Activated T-cell treated with anti-CD3 and anti-CD28 coated beads for 48 hours (primary cell): ENCODE measurements at regions not wholly inside any gene's neighbourhood (a gene's known extent, or its start where the extent isn't known, plus 50 kb on each side); places are given as distances from the start of the nearest gene placed in this dataset.
"Not testable (repeated sequence)": the region's sequence is repeated elsewhere in the genome, so short reads cannot be mapped to it uniquely, and the experiment has no call there.

Experiments used
- DNase-seq: peaks from one replicate; pipeline ENCODE4 v3.0.0-alpha.2; 2020; ENCODE audit warnings: low read depth

DNA sequence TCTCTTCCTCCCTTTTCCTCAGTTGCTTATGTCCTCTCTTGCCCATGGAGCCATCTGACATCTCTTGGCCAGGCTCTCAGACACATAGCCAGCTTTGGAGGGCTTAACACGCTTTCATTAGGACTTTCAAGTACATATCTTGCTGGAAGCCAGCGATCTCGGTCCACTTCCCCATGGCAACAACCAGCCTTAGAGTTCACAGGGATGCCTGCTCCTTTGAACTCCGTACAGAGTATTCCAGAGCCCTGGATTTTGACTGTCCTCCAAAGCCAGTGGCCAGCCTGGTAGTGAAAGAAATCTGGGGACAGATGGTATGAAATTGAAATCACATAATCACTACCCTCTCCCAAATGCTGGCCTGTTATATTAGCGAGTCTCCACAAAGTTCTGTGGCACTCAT, 370.5 kb upstream of the NPVF start:
- no peak for DNase-seq

DNA sequence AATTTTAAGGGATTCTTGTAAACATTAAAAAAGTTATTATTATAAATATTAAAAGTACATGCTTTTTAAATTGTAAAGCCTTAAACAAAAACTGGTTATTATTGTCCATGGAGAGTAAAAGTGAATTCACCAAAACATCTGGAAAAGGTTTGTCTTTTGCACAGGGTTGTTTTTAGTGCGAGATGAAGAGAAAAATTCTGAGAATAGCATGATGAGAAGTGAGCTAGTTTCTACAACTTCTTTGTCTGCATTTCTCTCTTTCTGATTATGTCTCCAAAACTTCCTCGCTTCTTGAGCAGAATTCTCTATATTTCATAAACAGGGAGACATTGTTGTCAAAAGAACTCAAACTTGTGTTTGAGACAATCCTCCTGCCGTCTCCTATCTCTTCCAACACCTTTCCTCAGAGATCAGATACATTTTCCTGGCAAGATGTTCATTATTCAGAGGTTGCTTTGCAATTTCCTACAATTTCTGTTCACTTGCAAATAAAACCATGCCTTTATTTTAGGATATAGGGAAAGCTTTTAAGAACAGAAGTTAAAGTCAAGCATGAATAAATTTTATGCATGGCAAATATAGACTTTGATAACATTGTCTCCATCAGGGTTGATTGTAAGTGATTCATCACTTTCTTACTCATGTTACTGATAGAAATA, 372.1 kb upstream of the NPVF start:
- DNase-seq = no peak

- DNase-seq = not testable (repeated sequence)
Observed at GRCh38 chr7:25602730-25603426, 374.6 kb upstream of the NPVF start.

DNA sequence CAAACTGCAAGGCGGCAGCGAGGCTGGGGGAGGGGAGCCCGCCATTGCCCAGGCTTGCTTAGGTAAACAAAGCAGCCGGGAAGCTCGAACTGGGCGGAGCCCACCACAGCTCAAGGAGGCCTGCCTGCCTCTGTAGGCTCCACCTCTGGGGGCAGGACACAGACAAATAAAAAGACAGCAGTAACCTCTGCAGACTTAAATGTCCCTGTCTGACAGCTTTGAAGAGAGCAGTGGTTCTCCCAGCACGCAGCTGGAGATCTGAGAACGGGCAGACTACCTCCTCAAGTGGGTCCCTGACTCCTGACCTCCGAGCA, 375.1 kb upstream of the NPVF start:
- DNase-seq = not testable (repeated sequence)

DNA sequence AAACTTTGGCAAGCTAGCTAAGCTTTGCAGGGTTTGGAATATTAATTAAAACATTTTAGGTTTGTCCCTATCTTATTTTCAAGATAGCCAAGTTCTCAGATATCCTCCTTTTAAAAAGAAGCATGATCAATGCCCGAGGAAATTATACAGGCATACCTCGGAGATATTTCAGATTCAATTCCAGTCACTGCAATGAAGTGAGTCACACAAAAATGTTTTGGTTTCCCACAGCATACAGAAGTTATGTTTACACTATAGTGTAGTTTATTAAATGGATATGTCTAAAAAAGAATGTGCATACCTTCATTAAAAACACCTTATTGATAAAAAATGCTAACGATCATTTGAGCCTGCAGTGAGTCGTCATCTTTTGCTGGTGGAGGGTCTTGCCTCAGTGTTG, 382.9 kb upstream of the NPVF start:
- no peak for DNase-seq

DNA sequence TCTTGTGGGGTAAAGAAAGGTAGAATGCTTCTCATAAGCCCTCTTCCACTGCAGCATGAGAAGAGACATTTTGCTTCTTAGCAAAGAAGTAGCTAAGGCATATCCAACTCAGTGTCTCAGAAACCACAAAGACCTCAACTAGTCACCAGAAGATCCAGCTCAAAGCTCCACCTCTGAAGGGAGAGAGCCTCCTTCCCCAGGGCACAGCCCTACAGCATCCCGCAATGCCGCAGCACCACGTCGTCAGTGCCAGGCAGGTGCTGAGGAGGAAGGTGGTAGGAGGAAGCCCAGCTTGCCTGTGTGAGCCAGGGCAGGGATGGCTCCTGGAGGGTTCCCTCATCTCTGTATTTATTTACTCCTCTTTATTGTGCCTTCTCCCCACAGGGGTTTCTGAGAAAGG, 385.6 kb upstream of the NPVF start:
- no peak for DNase-seq

DNA sequence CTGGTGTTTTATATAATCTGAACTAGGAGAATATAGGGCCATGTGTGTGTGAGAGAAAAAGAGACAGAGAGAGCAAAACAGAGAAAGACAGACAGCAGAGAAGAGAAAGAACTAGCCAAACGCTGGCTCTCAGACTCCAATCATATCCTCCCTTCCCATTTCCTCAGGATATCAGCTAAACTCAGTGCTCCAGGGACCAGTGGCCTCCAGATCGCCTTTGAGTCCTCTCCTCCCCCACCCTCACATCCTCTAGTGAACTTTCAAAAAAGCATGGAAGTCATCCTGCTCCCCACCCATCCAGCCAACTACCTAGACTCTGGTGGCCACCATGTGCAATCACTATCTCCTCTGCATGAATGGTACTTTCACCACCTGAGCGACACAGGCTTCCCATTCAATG, 386.1 kb upstream of the NPVF start:
- no peak for DNase-seq

DNA sequence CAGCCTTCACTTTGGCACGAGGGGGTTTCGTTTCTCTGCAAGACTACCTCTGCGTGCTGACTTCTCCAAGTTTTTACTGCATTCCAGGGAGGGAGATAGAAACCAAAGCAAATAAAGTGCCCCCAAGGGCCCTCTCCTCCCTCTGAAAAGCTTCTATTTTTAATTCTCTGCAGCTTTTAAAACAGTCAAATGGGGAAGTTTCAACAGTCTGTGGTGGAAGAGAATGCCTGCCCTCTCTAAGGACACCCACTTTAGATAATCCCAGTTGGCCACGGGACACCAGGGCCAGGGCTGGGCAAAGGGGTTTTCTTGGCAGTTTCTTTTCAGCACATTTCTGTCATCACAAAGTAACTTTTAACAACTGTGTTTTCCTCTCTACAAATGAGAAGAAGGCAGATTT, 386.7 kb upstream of the NPVF start:
- no peak for DNase-seq

DNA sequence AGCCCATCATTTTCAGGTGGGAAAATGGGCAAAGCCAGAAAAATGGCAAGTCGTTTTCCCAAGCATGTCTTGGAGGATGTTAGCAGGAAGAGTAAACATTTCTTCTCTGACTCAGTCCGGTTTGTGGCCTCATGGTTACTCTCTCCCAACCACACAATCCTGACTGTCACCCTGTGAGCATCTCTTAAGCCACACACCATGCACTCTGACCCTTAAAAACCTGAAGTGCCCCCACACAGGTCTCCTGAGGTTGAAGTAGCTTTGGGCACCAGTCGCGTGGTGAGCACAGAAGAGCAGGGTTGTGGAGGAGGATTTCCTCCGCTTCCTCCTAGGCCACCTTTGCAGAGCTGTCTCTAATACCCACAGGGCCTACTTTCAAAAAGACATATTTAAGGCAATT, 387.3 kb upstream of the NPVF start:
- DNase-seq = no peak

DNA sequence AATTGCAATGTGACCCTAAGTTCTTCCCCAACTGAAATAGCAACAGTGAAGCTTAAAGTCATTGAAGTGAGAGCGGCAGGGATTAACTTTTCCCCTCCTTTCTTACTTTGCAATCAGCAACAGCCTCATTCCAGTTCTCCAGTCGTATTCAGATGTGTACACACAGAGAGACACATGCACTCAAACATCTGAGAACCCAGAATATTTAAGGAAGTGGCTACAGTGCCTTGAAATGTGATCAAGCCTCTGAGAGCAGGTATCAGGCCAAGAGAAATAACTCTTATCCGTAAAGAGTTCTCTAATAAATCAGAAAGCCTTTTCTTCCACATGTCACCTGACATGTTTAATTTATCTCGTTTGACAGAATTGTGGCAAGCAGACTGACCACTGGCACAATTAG, 388.9 kb upstream of the NPVF start:
- DNase-seq = no peak

- DNase-seq = no peak
Observed at GRCh38 chr7:25617673-25618072, 389.4 kb upstream of the NPVF start.

GRCh38 chr7:25619381-25619780, 391.1 kb upstream of the NPVF start:
- DNase-seq = no peak

DNA sequence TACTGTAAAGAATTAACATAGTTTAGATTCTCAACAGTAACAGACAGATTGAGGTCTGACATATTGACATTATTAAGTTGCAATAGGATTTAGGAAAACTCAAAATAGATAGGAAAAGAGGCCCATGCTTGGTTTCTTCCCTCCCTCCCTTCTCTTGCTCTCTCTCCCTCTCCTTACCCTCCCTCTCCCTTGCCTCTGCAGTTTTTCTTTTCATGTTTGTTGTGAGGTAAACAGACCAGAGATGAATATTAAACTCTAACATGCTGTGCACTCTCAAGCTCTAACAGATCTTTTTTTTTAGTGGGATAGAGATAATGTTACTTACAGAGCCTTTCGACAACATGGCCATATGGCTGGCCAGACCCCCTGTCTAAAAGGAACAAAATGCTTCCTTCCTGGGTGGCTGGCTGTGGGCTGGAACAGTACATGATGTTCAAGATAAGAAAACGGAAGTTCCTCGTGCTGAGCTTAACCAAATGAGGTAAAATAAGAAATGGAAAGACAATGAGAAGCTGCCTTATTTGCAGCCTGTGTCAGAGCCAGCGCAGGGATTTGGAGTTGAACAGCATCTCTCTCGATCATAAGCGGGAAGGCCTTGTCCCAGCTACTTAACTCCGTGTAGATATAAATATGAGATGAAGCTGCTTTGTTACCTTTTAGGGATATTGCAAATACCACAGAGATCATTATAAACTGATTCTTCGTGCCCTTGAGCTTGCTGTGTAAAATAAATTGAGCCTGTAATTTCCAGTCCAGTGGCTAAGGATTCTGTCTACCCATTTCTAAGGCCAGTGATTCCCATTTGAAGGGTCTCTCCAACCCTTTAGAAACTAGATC, 391.9 kb upstream of the NPVF start:
- no peak for DNase-seq

GRCh38 chr7:25621993-25622392, 393.7 kb upstream of the NPVF start:
- no peak for DNase-seq

DNA sequence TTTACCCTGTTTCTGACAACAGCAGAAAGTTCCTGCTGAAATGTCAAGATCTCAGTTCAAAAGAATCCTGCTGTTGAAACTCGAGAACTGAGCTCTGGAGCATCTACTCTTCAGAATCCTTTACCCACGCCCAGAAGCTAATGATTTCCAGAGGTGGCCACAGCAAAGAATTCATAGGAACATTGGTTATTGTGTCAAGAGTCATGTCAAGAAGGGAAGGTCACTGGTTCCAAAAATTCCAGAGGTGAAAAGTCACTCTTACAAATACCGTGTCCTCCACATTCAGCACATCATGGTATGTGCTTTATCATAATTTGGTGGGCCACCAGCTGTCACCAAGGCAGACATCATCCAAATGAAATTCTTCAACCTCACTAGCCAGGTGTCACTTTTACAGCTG, 394.4 kb upstream of the NPVF start:
- DNase-seq = no peak

- no peak for DNase-seq
Observed at GRCh38 chr7:25624051-25624450, 395.8 kb upstream of the NPVF start.

DNA sequence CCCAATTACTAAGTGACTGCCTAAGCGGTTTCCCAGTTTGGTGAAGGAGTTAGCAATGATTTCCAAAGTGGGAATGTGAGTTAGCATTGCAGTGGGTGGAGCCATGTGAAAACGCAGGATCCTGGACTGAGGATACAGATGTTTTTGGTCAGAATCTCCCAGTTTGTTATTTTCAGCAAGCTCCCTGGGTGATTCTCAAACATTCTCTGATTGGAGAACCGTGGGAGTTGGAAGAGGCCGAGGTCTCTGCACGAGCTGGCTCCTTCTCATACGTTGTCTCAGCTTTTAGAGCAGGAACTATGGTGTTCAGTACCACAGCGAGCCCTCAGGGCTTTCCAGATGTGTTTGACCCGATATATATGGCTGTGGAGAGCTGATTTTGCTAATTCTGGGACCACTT, 396.5 kb upstream of the NPVF start:
- DNase-seq = no peak

- DNase-seq = no peak
Observed at GRCh38 chr7:25625306-25625992, 397.2 kb upstream of the NPVF start.

GRCh38 chr7:25626451-25627131, 398.3 kb upstream of the NPVF start:
- DNase-seq = no peak

DNA sequence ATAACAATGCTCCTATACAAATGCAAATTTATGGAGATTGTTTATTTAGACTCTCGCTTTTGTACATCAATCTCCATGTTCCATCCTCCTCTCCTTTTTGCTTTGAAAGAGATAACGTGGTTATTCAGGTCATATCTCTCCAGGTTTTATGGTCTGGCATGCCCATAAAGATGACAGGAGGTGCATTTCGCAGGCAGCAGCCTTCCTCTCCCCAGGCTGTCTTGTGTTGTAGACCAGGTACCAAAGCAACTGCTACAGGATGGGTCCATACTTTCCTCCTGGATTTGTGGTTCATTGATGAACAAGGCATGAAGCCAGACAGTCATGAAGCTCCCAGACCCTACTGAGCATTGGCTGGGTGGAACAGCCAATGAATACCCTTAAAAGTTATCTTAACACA, 400.2 kb upstream of the NPVF start:
- DNase-seq = no peak

DNA sequence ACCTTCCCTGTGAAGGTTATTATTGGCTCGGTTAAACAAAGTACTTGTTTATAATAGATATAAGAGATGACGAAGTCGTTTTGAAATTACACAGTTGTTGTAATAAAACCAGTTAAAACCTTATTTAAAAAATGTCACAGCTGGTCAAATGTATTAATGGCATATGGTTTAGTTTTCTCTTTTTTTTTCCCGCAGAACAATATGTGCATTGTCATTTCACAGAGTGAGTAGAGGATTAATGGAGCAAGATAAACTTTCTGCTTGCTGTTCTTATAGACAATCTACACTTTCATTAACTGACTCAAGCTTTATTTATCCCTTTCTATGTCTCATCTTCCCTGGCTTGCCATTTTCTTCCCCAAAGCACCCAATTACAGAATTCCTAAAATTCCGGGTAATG, 404.3 kb upstream of the NPVF start:
- DNase-seq = no peak

GRCh38 chr7:25633426-25634036, 405.2 kb upstream of the NPVF start:
- DNase-seq = no peak
